IMR-90 (cell line): ENCODE measurements at regions not wholly inside any gene's neighbourhood (a gene's known extent, or its start where the extent isn't known, plus 50 kb on each side); places are given as distances from the start of the nearest gene placed in this dataset.

Experiments
- ATAC-seq: fragments of 200-7000 bp; cut with Tn5 transposase; 2 replicates; pipeline ENCODE4 v1.9.1; 2020; ENCODE audit warnings: low read depth, mild to moderate bottlenecking, moderate library complexity
- BruUV-seq: library from RNA; stranded (reverse); fragments of 400-500 nt; replicated peaks from 2 replicates; lab custom pipeline; 2021; lab: Mats Ljungman, UMichigan
- CTCF ChIA-PET: fragments of 300-600 bp; formaldehyde crosslinking; extraction: SDS; loops from one replicate; lab custom pipeline; 2021; ENCODE audit warnings: antibody characterized with exemption; lab: Yijun Ruan, JAX
- POLR2A ChIA-PET: fragments of 300-600 bp; sonication (Branson Sonifier 250); formaldehyde crosslinking; loops from one replicate; lab custom pipeline; 2022; ENCODE audit warnings: antibody characterized with exemption; ENCODE audit not compliant: unreplicated experiment; lab: Charles Lee
- DNase-seq: peaks from one replicate; pipeline ENCODE4 v3.0.0; 2013
- H2AFZ ChIP-seq: replicated peaks from 2 replicates; pipeline ENCODE3; 2013; ENCODE audit warnings: low read length, mild to moderate bottlenecking; ENCODE audit not compliant: poor library complexity
- H2AK5ac ChIP-seq: 2 replicates; pipeline ENCODE4 v1.6.1; 2013; ENCODE audit warnings: low read depth, low read length, inconsistent platforms
- H2AK9ac ChIP-seq: replicated peaks from 2 replicates; pipeline ENCODE3; 2013; ENCODE audit warnings: mild to moderate bottlenecking, low read depth, low read length, moderate library complexity; ENCODE audit not compliant: poor library complexity
- H2BK120ac ChIP-seq: 2 replicates; pipeline ENCODE4 v1.6.1; 2013; ENCODE audit warnings: low read depth, low read length, inconsistent platforms
- H2BK15ac ChIP-seq: 3 replicates; pipeline ENCODE4 v1.6.1; 2013; ENCODE audit warnings: low read depth, low read length, inconsistent platforms
- H2BK20ac ChIP-seq: 2 replicates; pipeline ENCODE4 v1.6.1; 2013; ENCODE audit warnings: low read depth, mild to moderate bottlenecking, inconsistent platforms, low read length, moderate library complexity
- H2BK5ac ChIP-seq: 2 replicates; pipeline ENCODE4 v1.6.1; 2013; ENCODE audit warnings: mild to moderate bottlenecking, low read depth, low read length, inconsistent platforms; ENCODE audit not compliant: poor library complexity, severe bottlenecking
- H3K14ac ChIP-seq: replicated peaks from 2 replicates; pipeline ENCODE4 v1.6.1; 2013; ENCODE audit warnings: low read depth, low read length, inconsistent platforms
- H3K18ac ChIP-seq: 2 replicates; pipeline ENCODE4 v1.6.1; 2013; ENCODE audit warnings: low read depth, low read length, control low read depth
- H3K23ac ChIP-seq: 2 replicates; pipeline ENCODE4 v1.6.1; 2013; ENCODE audit warnings: low read depth, low read length, inconsistent platforms
- H3K27ac ChIP-seq: 2 replicates; pipeline ENCODE4 v1.5.1; 2013; ENCODE audit warnings: mild to moderate bottlenecking, control low read depth, low read length; ENCODE audit not compliant: insufficient read depth
- H3K27me3 ChIP-seq: 2 replicates; pipeline ENCODE4 v1.6.1; 2013; ENCODE audit warnings: low read length; ENCODE audit not compliant: control insufficient read depth, insufficient read depth
- H3K36me3 ChIP-seq: 2 replicates; pipeline ENCODE4 v1.6.1; 2013; ENCODE audit warnings: low read length, mixed read lengths; ENCODE audit not compliant: control insufficient read depth, insufficient read depth
- H3K4ac ChIP-seq: 2 replicates; pipeline ENCODE4 v1.6.1; 2013; ENCODE audit warnings: low read depth, low read length, inconsistent platforms
- H3K4me1 ChIP-seq: 2 replicates; pipeline ENCODE4 v1.6.1; 2013; ENCODE audit warnings: low read length, mixed read lengths; ENCODE audit not compliant: control insufficient read depth, insufficient read depth
- H3K4me2 ChIP-seq: 2 replicates; pipeline ENCODE4 v1.6.1; 2013; ENCODE audit warnings: low read depth, mild to moderate bottlenecking, control low read depth, low read length, moderate library complexity
- H3K4me3 ChIP-seq: 2 replicates; pipeline ENCODE4 v1.5.1; 2013; ENCODE audit warnings: low read depth, mild to moderate bottlenecking, control low read depth, low read length, moderate library complexity; ENCODE audit not compliant: insufficient read depth
- H3K56ac ChIP-seq: 2 replicates; pipeline ENCODE4 v1.6.1; 2013; ENCODE audit warnings: low read length, inconsistent platforms; ENCODE audit not compliant: insufficient read depth; ENCODE audit errors: extremely low read depth
- H3K79me1 ChIP-seq, 2 experiments: 2 replicates each; pipeline ENCODE4 v1.6.1; 2013; ENCODE audit warnings: low read length in 2 of 2, inconsistent platforms in 1 of 2, low read depth in 1 of 2
- H3K9ac ChIP-seq: 2 replicates; pipeline ENCODE4 v1.6.1; 2013; ENCODE audit warnings: low read depth, low read length, control low read depth
- H3K9me1 ChIP-seq: 2 replicates; pipeline ENCODE4 v1.6.1; 2013; ENCODE audit warnings: low read length, inconsistent platforms; ENCODE audit not compliant: insufficient read depth
- H3K9me3 ChIP-seq: 2 replicates; pipeline ENCODE4 v1.6.1; 2013; ENCODE audit warnings: low read length; ENCODE audit not compliant: control insufficient read depth, insufficient read depth
- H4K20me1 ChIP-seq: 2 replicates; pipeline ENCODE4 v1.6.1; 2013; ENCODE audit warnings: low read length, inconsistent platforms; ENCODE audit not compliant: insufficient read depth
- H4K5ac ChIP-seq: 2 replicates; pipeline ENCODE4 v1.6.1; 2013; ENCODE audit warnings: mild to moderate bottlenecking, low read depth, low read length, control low read depth
- H4K8ac ChIP-seq, 2 experiments: 2 replicates each; pipeline ENCODE4 v1.6.1; 2013; ENCODE audit warnings: low read depth in 2 of 2, low read length in 2 of 2, control low read depth in 1 of 2, inconsistent platforms in 1 of 2
- H4K91ac ChIP-seq: 2 replicates; pipeline ENCODE4 v1.6.1; 2013; ENCODE audit warnings: low read depth, low read length, inconsistent platforms; ENCODE audit not compliant: insufficient read depth
- BHLHE40 ChIP-seq: fragments of 150-350 bp; IDR thresholded peaks from 2 replicates; pipeline ENCODE4 v1.6.1; 2016; ENCODE audit warnings: mild to moderate bottlenecking, low read depth, low read length
- CEBPB ChIP-seq: IDR thresholded peaks from 2 replicates; pipeline ENCODE4 v1.6.1; 2012; ENCODE audit warnings: low read depth, low read length, improper control_type of control experiment
- CTCF ChIP-seq: conservative IDR thresholded peaks from 2 replicates; pipeline ENCODE4 v1.5.1; 2012; ENCODE audit warnings: mild to moderate bottlenecking, low read depth, low read length, improper control_type of control experiment
- ELK1 ChIP-seq: fragments of 150-350 bp; IDR thresholded peaks from 2 replicates; pipeline ENCODE4 v1.6.1; 2016; ENCODE audit warnings: low read depth, mild to moderate bottlenecking, low read length, moderate library complexity, borderline replicate concordance
- MAFK ChIP-seq: IDR thresholded peaks from 2 replicates; pipeline ENCODE4 v1.6.1; 2012; ENCODE audit warnings: low read depth, low read length, improper control_type of control experiment
- MAZ ChIP-seq: IDR thresholded peaks from 2 replicates; pipeline ENCODE4 v1.6.1; 2012; ENCODE audit warnings: low read depth, mild to moderate bottlenecking, low read length, improper control_type of control experiment, moderate library complexity, borderline replicate concordance
- MXI1 ChIP-seq: IDR thresholded peaks from 2 replicates; pipeline ENCODE4 v1.6.1; 2012; ENCODE audit warnings: low read depth, mild to moderate bottlenecking, low read length, moderate library complexity, borderline replicate concordance
- NFE2L2 ChIP-seq: fragments of 150-350 bp; IDR thresholded peaks from 2 replicates; pipeline ENCODE4 v1.6.1; 2016; ENCODE audit warnings: low read depth, mild to moderate bottlenecking, low read length
- RAD21 ChIP-seq: IDR thresholded peaks from 2 replicates; pipeline ENCODE4 v1.6.1; 2012; ENCODE audit warnings: low read length, improper control_type of control experiment
- RCOR1 ChIP-seq: IDR thresholded peaks from 2 replicates; pipeline ENCODE4 v1.6.1; 2012; ENCODE audit warnings: mild to moderate bottlenecking, low read length, improper control_type of control experiment; ENCODE audit not compliant: insufficient replicate concordance
- RFX5 ChIP-seq: IDR thresholded peaks from 2 replicates; pipeline ENCODE4 v1.8.0; 2012; ENCODE audit warnings: low read depth, mild to moderate bottlenecking, low read length, moderate library complexity
- SMC3 ChIP-seq: fragments of 150-350 bp; IDR thresholded peaks from 2 replicates; pipeline ENCODE4 v1.6.1; 2016; ENCODE audit warnings: low read depth, mild to moderate bottlenecking, antibody characterized with exemption, low read length, moderate library complexity
- USF2 ChIP-seq: fragments of 150-350 bp; IDR thresholded peaks from 2 replicates; pipeline ENCODE4 v1.6.1; 2017; ENCODE audit warnings: mild to moderate bottlenecking, antibody characterized with exemption, low read length, low read depth
- WGBS, 2 experiments: methylation state at CpG; one replicate each; pipeline versions ENCODE4 v1.1.5 to v1.1.7; 2013; ENCODE audit warnings: missing lambda C conversion rate in 2 of 2; ENCODE audit not compliant: insufficient read length in 1 of 2; ENCODE audit errors: extremely low coverage in 2 of 2; 5-methylcytosine and 5-hydroxymethylcytosine counted together
- dilution Hi-C: fragments of 300-500 bp; cut with HindIII; formaldehyde crosslinking; loops from one replicate; pipeline ENCODE4 v1.14.3; 2018; ENCODE audit warnings: low sequenced_read_pairs; ENCODE audit not compliant: unreplicated experiment
- in situ Hi-C: fragments of 300-500 bp; cut with MboI; formaldehyde crosslinking; loops from 3 replicates; pipeline ENCODE4 v1.14.3; 2019; ENCODE audit warnings: low sequenced_read_pairs, inconsistent platforms, mixed read lengths
- intact Hi-C: fragments of 100-400 bp; cut with micrococcal nuclease; formaldehyde crosslinking; loops from 2 replicates; pipeline ENCODE4 v1.10.0; 2022

GRCh38 chr4:175441256-175441655, 370.8 kb downstream of the GPM6A start:
- Histone ChIP-seq H3K9ac (no peak overlapping the region), H4K5ac (no peak overlapping the region), H2AFZ (no peak overlapping the region), H3K79me1 (no peaks in the 10 kb centered on the region), H3K4me1 (no peaks in the 10 kb centered on the region), H3K27me3 (no peaks in the 10 kb centered on the region), H3K9me1 (no peaks in the 10 kb centered on the region), H4K20me1 (no peaks in the 10 kb centered on the region), H4K8ac (no peak overlapping the region), H2AK9ac (no peak overlapping the region), H3K9me3 (peaks cover 2% of the 10 kb centered on the region; the same call in 1 of the 2 replicates), H2BK5ac (no peak overlapping the region), H3K4me2 (no peak overlapping the region), H3K27ac (no peak overlapping the region), H3K14ac (no peak overlapping the region), H3K18ac (no peak overlapping the region), H2BK120ac (no peak overlapping the region), H4K91ac (no peak overlapping the region), H3K23ac (no peak overlapping the region), H2BK20ac (no peak overlapping the region), H3K56ac (no peak overlapping the region), H3K4ac (no peak overlapping the region), H3K36me3 (no peaks in the 10 kb centered on the region), H3K4me3 (no peak overlapping the region), H2BK15ac (no peak overlapping the region), H2AK5ac (no peak overlapping the region)
- dilution Hi-C loops (no loop called here), in situ Hi-C loops (no loop called here), intact Hi-C loops (loop anchor here (10.0 kb wide), 1 partner anchor 516 kb away; no protein-coding TSS in a partner anchor)
- 90% methylated on average over 2 of the region's 7 CpGs; no CpG with 5 or more reads in 1 of the 2 experiments for WGBS, 2 experiments
- ChIA-PET POLR2A (no interaction called here), CTCF (no interaction called here)
- DNase-seq (no peak), ATAC-seq (no peak)
- BruUV-seq = no TSS peak
- TF ChIP-seq MAZ (no peak), RCOR1 (no peak), CEBPB (no peak), USF2 (no peak), SMC3 (no peak), MXI1 (no peak), MAFK (no peak), RFX5 (no peak), CTCF (no peak), NFE2L2 (no peak), ELK1 (no peak), BHLHE40 (no peak), RAD21 (no peak)
